Jurkat, Clone E6-1 (cell line): ENCODE measurements at regions not wholly inside any gene's neighbourhood (a gene's known extent, or its start where the extent isn't known, plus 50 kb on each side); places are given as distances from the start of the nearest gene placed in this dataset.

Experiments
- DNase-seq: peaks from one replicate; pipeline ENCODE4 v3.0.0-alpha.2; 2011; ENCODE audit warnings: low read depth, low spot score
- H3K4me3 ChIP-seq: 2 replicates; pipeline ENCODE4 v1.5.1; 2011; ENCODE audit warnings: mild to moderate bottlenecking, low read length, control low read depth, moderate library complexity

GRCh38 chr9:20208226-20208625 is 414.1 kb downstream of the MLLT3 start:
- H3K4me3 ChIP-seq = no peak overlapping the region
- no peak for DNase-seq

GRCh38 chr9:20207176-20207575 is 415.1 kb downstream of the MLLT3 start:
- no peak for DNase-seq
- no peak overlapping the region for H3K4me3 ChIP-seq

GRCh38 chr9:20205821-20206220 is 416.5 kb downstream of the MLLT3 start:
- no peak for DNase-seq
- no peak overlapping the region for H3K4me3 ChIP-seq

GRCh38 chr9:20200991-20201431 is 412.2 kb upstream of the SLC24A2 start:
- no peak overlapping the region for H3K4me3 ChIP-seq
- DNase-seq = no peak

- H3K4me3 ChIP-seq = no peak overlapping the region
- DNase-seq = no peak
Measured at GRCh38 chr9:20200581-20200980, 411.7 kb upstream of the SLC24A2 start.

GRCh38 chr9:20199111-20199510 is 410.3 kb upstream of the SLC24A2 start:
- DNase-seq = no peak

GRCh38 chr9:20197976-20198685 is 409.3 kb upstream of the SLC24A2 start:
- DNase-seq = no peak
- no peak overlapping the region for H3K4me3 ChIP-seq

More at GRCh38 chr9:20199111-20199510, 410.3 kb upstream of the SLC24A2 start:
- H3K4me3 ChIP-seq = no peak overlapping the region

- no peak for DNase-seq
- H3K4me3 ChIP-seq = no peak overlapping the region
Measured at GRCh38 chr9:20191228-20191840, 402.5 kb upstream of the SLC24A2 start.

GRCh38 chr9:20189871-20190270 is 401.0 kb upstream of the SLC24A2 start:
- DNase-seq = no peak
- no peak overlapping the region for H3K4me3 ChIP-seq

GRCh38 chr9:20188616-20189369 is 400.0 kb upstream of the SLC24A2 start:
- DNase-seq = no peak

GRCh38 chr9:20187318-20187717 is 398.5 kb upstream of the SLC24A2 start:
- no peak overlapping the region for H3K4me3 ChIP-seq
- no peak for DNase-seq

More at GRCh38 chr9:20188616-20189369, 400.0 kb upstream of the SLC24A2 start:
- H3K4me3 ChIP-seq = no peak overlapping the region

- DNase-seq = no peak
- no peak overlapping the region for H3K4me3 ChIP-seq
Measured at GRCh38 chr9:20186823-20187222, 398.0 kb upstream of the SLC24A2 start.

- no peak overlapping the region for H3K4me3 ChIP-seq
Measured at GRCh38 chr9:20186231-20186630, 397.4 kb upstream of the SLC24A2 start.

GRCh38 chr9:20184541-20184940 is 395.7 kb upstream of the SLC24A2 start:
- DNase-seq = no peak
- no peak overlapping the region for H3K4me3 ChIP-seq

More at GRCh38 chr9:20186231-20186630, 397.4 kb upstream of the SLC24A2 start:
- DNase-seq = no peak

GRCh38 chr9:20178679-20179078 is 389.8 kb upstream of the SLC24A2 start:
- no peak for DNase-seq
- H3K4me3 ChIP-seq = no peak overlapping the region

GRCh38 chr9:20178197-20178596 is 389.4 kb upstream of the SLC24A2 start:
- no peak for DNase-seq
- no peak overlapping the region for H3K4me3 ChIP-seq

- H3K4me3 ChIP-seq = no peak overlapping the region
- no peak for DNase-seq
Measured at GRCh38 chr9:20170122-20170521, 381.3 kb upstream of the SLC24A2 start.

- no peak for DNase-seq
- no peak overlapping the region for H3K4me3 ChIP-seq
Measured at GRCh38 chr9:20152151-20152725, 363.4 kb upstream of the SLC24A2 start.

GRCh38 chr9:20148416-20148815 is 359.6 kb upstream of the SLC24A2 start:
- no peak for DNase-seq
- H3K4me3 ChIP-seq = no peak overlapping the region

GRCh38 chr9:20144197-20144596 is 355.4 kb upstream of the SLC24A2 start:
- no peak overlapping the region for H3K4me3 ChIP-seq
- no peak for DNase-seq
